ENCODE measurements at regions not wholly inside any gene's neighbourhood (a gene's known extent, or its start where the extent isn't known, plus 50 kb on each side); places are given as distances from the start of the nearest gene placed in this dataset.

DNA sequence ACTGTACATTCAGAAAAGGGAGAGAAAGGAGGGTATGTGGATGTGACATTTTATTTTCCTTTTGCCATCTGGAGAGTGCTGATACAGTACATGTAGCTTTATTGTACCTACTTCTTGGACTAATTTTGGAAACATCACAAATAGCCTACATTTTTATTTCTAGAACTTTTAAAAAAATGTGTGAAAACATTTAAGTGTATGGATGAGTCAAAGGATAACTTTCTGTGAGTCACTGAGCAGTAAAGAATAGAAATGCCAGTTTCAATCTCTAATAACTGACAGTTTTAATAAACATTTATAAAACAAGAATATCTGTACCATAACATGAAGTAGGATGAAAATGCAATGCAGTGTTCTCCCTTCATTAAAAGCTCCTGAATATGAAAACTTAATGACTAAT lies 374.4 kb upstream of the NWD2 start:
- POLR2A ChIA-PET, result no interaction called here
- Mint-ChIP-seq H3K27me3 (ENCODE audit: insufficient read depth, unreplicated experiment) (peaks cover 2% of the 10 kb centered on the region), H3K4me1 (ENCODE audit: low read depth, unreplicated experiment) (no peaks in the 10 kb centered on the region), H3K4me3 (ENCODE audit: unreplicated experiment) (no peak overlapping the region), H3K27ac (ENCODE audit: unreplicated experiment) (no peak overlapping the region), H3K9me3 (ENCODE audit: unreplicated experiment) (no peaks in the 10 kb centered on the region), H3K36me3 (ENCODE audit: insufficient read depth, unreplicated experiment) (no peaks in the 10 kb centered on the region)
- no peaks in the 10 kb centered on the region for H3K9me3 ChIP-seq
- no peaks in the 10 kb centered on the region for H3K36me3 ChIP-seq (ENCODE audit: control insufficient read depth, insufficient read depth, low read length)
- TF ChIP-seq, protein P1, sequence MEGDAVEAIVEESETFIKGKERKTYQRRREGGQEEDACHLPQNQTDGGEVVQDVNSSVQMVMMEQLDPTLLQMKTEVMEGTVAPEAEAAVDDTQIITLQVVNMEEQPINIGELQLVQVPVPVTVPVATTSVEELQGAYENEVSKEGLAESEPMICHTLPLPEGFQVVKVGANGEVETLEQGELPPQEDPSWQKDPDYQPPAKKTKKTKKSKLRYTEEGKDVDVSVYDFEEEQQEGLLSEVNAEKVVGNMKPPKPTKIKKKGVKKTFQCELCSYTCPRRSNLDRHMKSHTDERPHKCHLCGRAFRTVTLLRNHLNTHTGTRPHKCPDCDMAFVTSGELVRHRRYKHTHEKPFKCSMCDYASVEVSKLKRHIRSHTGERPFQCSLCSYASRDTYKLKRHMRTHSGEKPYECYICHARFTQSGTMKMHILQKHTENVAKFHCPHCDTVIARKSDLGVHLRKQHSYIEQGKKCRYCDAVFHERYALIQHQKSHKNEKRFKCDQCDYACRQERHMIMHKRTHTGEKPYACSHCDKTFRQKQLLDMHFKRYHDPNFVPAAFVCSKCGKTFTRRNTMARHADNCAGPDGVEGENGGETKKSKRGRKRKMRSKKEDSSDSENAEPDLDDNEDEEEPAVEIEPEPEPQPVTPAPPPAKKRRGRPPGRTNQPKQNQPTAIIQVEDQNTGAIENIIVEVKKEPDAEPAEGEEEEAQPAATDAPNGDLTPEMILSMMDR (IDR thresholded peaks at IDR 0.05; ENCODE audit: insufficient read depth in 1 of 2, low read depth in 1 of 2, low read length in 1 of 2, severe bottlenecking in 1 of 2, unreplicated experiment in 1 of 2), result no peak
- CTCF ChIA-PET, result no interaction called here
- BruUV-seq (replicated peaks), result no TSS peak
- H3K4me3 ChIP-seq (ENCODE audit: low read depth, low read length), result no peak overlapping the region
- no peak for DNase-seq
- no peaks in the 10 kb centered on the region for H3K27me3 ChIP-seq (replicated peaks; ENCODE audit: control insufficient read depth, insufficient read depth, low read length)
- intact Hi-C loops (cut with micrococcal nuclease; ENCODE audit: unreplicated experiment), result no loop called here
- no peaks in the 10 kb centered on the region for H3K4me1 ChIP-seq

DNA sequence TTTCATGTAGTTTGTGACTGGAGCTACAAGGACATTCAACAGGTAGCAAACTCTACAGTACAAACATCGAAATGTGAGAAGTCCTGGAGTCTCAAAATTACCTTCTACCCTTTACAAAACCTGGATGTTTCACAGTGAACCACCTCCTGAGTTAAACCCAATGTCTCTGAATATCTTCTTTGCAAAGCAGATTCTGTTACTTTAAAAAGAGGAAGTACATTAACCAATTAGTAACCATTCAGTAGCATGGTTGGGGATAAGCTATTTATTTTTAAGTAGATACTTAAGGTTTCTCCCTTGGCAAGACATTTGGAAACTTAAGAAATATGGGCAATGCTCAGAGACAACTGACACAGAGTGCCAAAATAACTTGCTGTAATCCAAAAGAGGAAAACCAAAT lies 371.9 kb upstream of the NWD2 start:
- Histone ChIP-seq H3K4me1 (no peaks in the 10 kb centered on the region), H3K36me3 (ENCODE audit: control insufficient read depth, insufficient read depth, low read length) (no peaks in the 10 kb centered on the region), H3K9me3 (no peaks in the 10 kb centered on the region), H3K4me3 (ENCODE audit: low read depth, low read length) (no peak overlapping the region), H3K27me3 (replicated peaks; ENCODE audit: control insufficient read depth, insufficient read depth, low read length) (no peaks in the 10 kb centered on the region)
- POLR2A ChIA-PET, result no interaction called here
- H3K27ac Mint-ChIP-seq (ENCODE audit: unreplicated experiment), result no peak overlapping the region
- no peaks in the 10 kb centered on the region for H3K4me1 Mint-ChIP-seq (ENCODE audit: low read depth, unreplicated experiment)
- peaks cover 2% of the 10 kb centered on the region for H3K27me3 Mint-ChIP-seq (ENCODE audit: insufficient read depth, unreplicated experiment)
- intact Hi-C loops (cut with micrococcal nuclease; ENCODE audit: unreplicated experiment), result no loop called here
- no peak for DNase-seq
- no peaks in the 10 kb centered on the region for H3K9me3 Mint-ChIP-seq (ENCODE audit: unreplicated experiment)
- no peak overlapping the region for H3K4me3 Mint-ChIP-seq (ENCODE audit: unreplicated experiment)
- CTCF ChIA-PET, result no interaction called here
- no peaks in the 10 kb centered on the region for H3K36me3 Mint-ChIP-seq (ENCODE audit: insufficient read depth, unreplicated experiment)
- TF ChIP-seq, protein P1 (IDR thresholded peaks at IDR 0.05; ENCODE audit: insufficient read depth in 1 of 2, low read depth in 1 of 2, low read length in 1 of 2, severe bottlenecking in 1 of 2, unreplicated experiment in 1 of 2), result no peak
- no TSS peak for BruUV-seq (replicated peaks)

DNA sequence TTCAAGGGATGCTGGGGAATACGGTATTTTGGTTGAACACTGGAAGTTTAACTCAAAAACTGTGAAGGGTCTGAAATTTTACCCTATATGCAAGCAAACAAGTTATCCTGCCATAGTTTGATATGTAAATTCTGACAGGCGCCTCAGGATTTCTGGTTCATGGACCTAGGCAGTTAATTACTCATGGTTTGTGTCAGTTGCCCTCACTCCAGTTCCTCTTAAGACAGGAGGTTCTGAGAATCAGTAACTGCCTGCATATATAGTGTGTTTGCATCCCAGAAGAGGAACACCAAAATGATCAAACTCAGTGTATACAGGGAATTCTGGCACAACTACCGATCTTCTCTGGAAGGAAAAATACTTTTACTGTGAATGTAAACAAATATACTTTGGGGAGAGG lies 360.4 kb upstream of the NWD2 start:
- no TSS peak for BruUV-seq (replicated peaks)
- intact Hi-C loops (cut with micrococcal nuclease; ENCODE audit: unreplicated experiment), result no loop called here
- Mint-ChIP-seq H3K27ac (ENCODE audit: unreplicated experiment) (no peak overlapping the region), H3K27me3 (ENCODE audit: insufficient read depth, unreplicated experiment) (peaks cover 6% of the 10 kb centered on the region), H3K4me3 (ENCODE audit: unreplicated experiment) (no peak overlapping the region), H3K36me3 (ENCODE audit: insufficient read depth, unreplicated experiment) (no peaks in the 10 kb centered on the region), H3K4me1 (ENCODE audit: low read depth, unreplicated experiment) (no peaks in the 10 kb centered on the region), H3K9me3 (ENCODE audit: unreplicated experiment) (no peaks in the 10 kb centered on the region)
- no peaks in the 10 kb centered on the region for H3K9me3 ChIP-seq
- H3K27me3 ChIP-seq (replicated peaks; ENCODE audit: control insufficient read depth, insufficient read depth, low read length), result no peaks in the 10 kb centered on the region
- DNase-seq, result no peak
- ChIA-PET CTCF (no interaction called here), POLR2A (no interaction called here)
- no peak overlapping the region for H3K4me3 ChIP-seq (ENCODE audit: low read depth, low read length)
- no peaks in the 10 kb centered on the region for H3K4me1 ChIP-seq
- H3K36me3 ChIP-seq (ENCODE audit: control insufficient read depth, insufficient read depth, low read length), result no peaks in the 10 kb centered on the region
- TF ChIP-seq, protein P1 (IDR thresholded peaks at IDR 0.05; ENCODE audit: insufficient read depth in 1 of 2, low read depth in 1 of 2, low read length in 1 of 2, severe bottlenecking in 1 of 2, unreplicated experiment in 1 of 2), result no peak

Data from Caco-2 (cell line).